GM23248 (cell line): ENCODE measurements at regions not wholly inside any gene's neighbourhood (a gene's known extent, or its start where the extent isn't known, plus 50 kb on each side); places are given as distances from the start of the nearest gene placed in this dataset.

Experiments
- EZH2 ChIP-seq: fragments of 200-600 bp; sonication (generic); IDR thresholded peaks from 2 replicates; pipeline ENCODE4 v1.6.1; 2018; ENCODE audit warnings: antibody characterized with exemption, mild to moderate bottlenecking; ENCODE audit not compliant: insufficient read depth, poor library complexity, severe bottlenecking
- EZH2phosphoT487 ChIP-seq: fragments of 200-600 bp; sonication (generic); IDR thresholded peaks from 2 replicates; pipeline ENCODE4 v1.6.1; 2018; ENCODE audit warnings: antibody characterized with exemption, moderate library complexity, mild to moderate bottlenecking, low read depth; ENCODE audit not compliant: insufficient read depth

GRCh38 chr9:135262248-135262647 is 174.8 kb downstream of the OLFM1 start:
- no peak for TF ChIP-seq EZH2phosphoT487
- no peak for TF ChIP-seq EZH2
